AG04450 (cell line): ENCODE measurements at regions not wholly inside any gene's neighbourhood (a gene's known extent, or its start where the extent isn't known, plus 50 kb on each side); places are given as distances from the start of the nearest gene placed in this dataset.

Experiments used
- CTCF ChIA-PET: fragments of 300-600, 350-600 bp; formaldehyde crosslinking; extraction: SDS; loops from one replicate; lab custom pipeline; 2022; ENCODE audit warnings: antibody characterized with exemption, inconsistent platforms; lab: Charles Lee
- POLR2A ChIA-PET: fragments of 350-600 bp; formaldehyde crosslinking; extraction: SDS; loops from one replicate; lab custom pipeline; 2021; ENCODE audit warnings: antibody characterized with exemption, inconsistent platforms; lab: Yijun Ruan, JAX
- DNase-seq: peaks from one replicate; pipeline ENCODE4 v3.0.0-alpha.2; 2011; ENCODE audit warnings: low read depth, low spot score
- H3K27ac ChIP-seq: one replicate; pipeline ENCODE4 v1.5.1; 2012; ENCODE audit warnings: low read depth, low read length, control low read depth
- H3K27me3 ChIP-seq: one replicate; pipeline ENCODE4 v1.6.0; 2012; ENCODE audit warnings: low read length; ENCODE audit not compliant: control insufficient read depth, insufficient read depth
- H3K4me3 ChIP-seq: 2 replicates; pipeline ENCODE4 v1.5.1; 2011; ENCODE audit warnings: mild to moderate bottlenecking, low read depth, low read length, control low read depth
- H3K9me3 ChIP-seq: 2 replicates; pipeline ENCODE4 v1.5.1; 2012; ENCODE audit warnings: low read length; ENCODE audit not compliant: control insufficient read depth, insufficient read depth
- CTCF ChIP-seq: IDR thresholded peaks from 2 replicates; pipeline ENCODE4 v1.5.1; 2011; ENCODE audit warnings: low read depth, low read length, control low read depth, inconsistent platforms

- H3K4me3 ChIP-seq, result no peak overlapping the region
- no peaks in the 10 kb centered on the region for H3K27me3 ChIP-seq
- no peak for DNase-seq
- H3K9me3 ChIP-seq, result peaks cover 4% of the 10 kb centered on the region; the same call in 1 of the 2 replicates
- ChIA-PET POLR2A (no interaction called here), CTCF (no interaction called here)
- TF ChIP-seq CTCF, result no peak
- no peak overlapping the region for H3K27ac ChIP-seq
These were observed 133.6 kb upstream of the CITED2 start for GRCh38 chr6:139508023-139508422.

- POLR2A ChIA-PET, result interaction anchor here (0.6 kb wide), 1 partner anchor 952 kb away, joined by 3 read pairs; no protein-coding TSS in a partner anchor
- no peak for TF ChIP-seq CTCF
- peaks cover 4% of the 10 kb centered on the region; the same call in 1 of the 2 replicates for H3K9me3 ChIP-seq
- DNase-seq, result no peak
- CTCF ChIA-PET, result no interaction called here
- H3K4me3 ChIP-seq, result no peak overlapping the region
- H3K27me3 ChIP-seq, result no peaks in the 10 kb centered on the region
- no peak overlapping the region for H3K27ac ChIP-seq
These were observed 126.5 kb upstream of the CITED2 start for GRCh38 chr6:139500977-139501376.

- ChIA-PET POLR2A (no interaction called here), CTCF (no interaction called here)
These were observed 124.3 kb upstream of the CITED2 start for GRCh38 chr6:139498715-139499114.

GRCh38 chr6:139497345-139497961 lies 123.0 kb upstream of the CITED2 start:
- Histone ChIP-seq H3K9me3 (no peaks in the 10 kb centered on the region), H3K4me3 (no peak overlapping the region), H3K27me3 (no peaks in the 10 kb centered on the region), H3K27ac (no peak overlapping the region)
- no peak for DNase-seq
- CTCF ChIA-PET, result no interaction called here
- POLR2A ChIA-PET, result no interaction called here
- no peak for TF ChIP-seq CTCF

More at GRCh38 chr6:139498715-139499114, 124.3 kb upstream of the CITED2 start:
- no peak overlapping the region for H3K4me3 ChIP-seq
- H3K9me3 ChIP-seq, result no peaks in the 10 kb centered on the region
- no peak overlapping the region for H3K27ac ChIP-seq
- H3K27me3 ChIP-seq, result no peaks in the 10 kb centered on the region
- no peak for DNase-seq
- no peak for TF ChIP-seq CTCF

GRCh38 chr6:139496654-139497344 lies 122.4 kb upstream of the CITED2 start:
- no peak for TF ChIP-seq CTCF
- no peaks in the 10 kb centered on the region for H3K27me3 ChIP-seq
- no peak overlapping the region for H3K4me3 ChIP-seq
- no peak for DNase-seq
- CTCF ChIA-PET, result no interaction called here
- POLR2A ChIA-PET, result no interaction called here
- H3K9me3 ChIP-seq, result no peaks in the 10 kb centered on the region
- no peak overlapping the region for H3K27ac ChIP-seq
